Progenitor cell of endocrine pancreas (in vitro differentiated cells): ENCODE measurements at regions not wholly inside any gene's neighbourhood (a gene's known extent, or its start where the extent isn't known, plus 50 kb on each side); places are given as distances from the start of the nearest gene placed in this dataset.

Source experiments
- DNase-seq: peaks from one replicate; pipeline ENCODE4 v3.0.0; 2021; ENCODE audit warnings: low spot score; ENCODE audit not compliant: unreplicated experiment
- H3K27ac Mint-ChIP-seq: 2 replicates; pipeline ENCODE4 v1.8.0; 2021; ENCODE audit warnings: mild to moderate bottlenecking, moderate library complexity, mixed read lengths
- H3K27me3 Mint-ChIP-seq: 2 replicates; pipeline ENCODE4 v1.8.0; 2021; ENCODE audit warnings: mixed read lengths
- H3K36me3 Mint-ChIP-seq: 2 replicates; pipeline ENCODE4 v1.8.0; 2022; ENCODE audit warnings: mixed read lengths; ENCODE audit not compliant: insufficient read depth
- H3K4me1 Mint-ChIP-seq: 2 replicates; pipeline ENCODE4 v1.8.0; 2021; ENCODE audit warnings: low read depth, mixed read lengths
- H3K4me3 Mint-ChIP-seq: 2 replicates; pipeline ENCODE4 v1.8.0; 2021; ENCODE audit warnings: low read depth, mild to moderate bottlenecking, moderate library complexity, mixed read lengths
- H3K9me3 Mint-ChIP-seq: 2 replicates; pipeline ENCODE4 v1.8.0; 2021; ENCODE audit warnings: low read depth, mixed read lengths
- TF ChIP-seq, protein P1 (sequence below): fragments of 200-600 bp; sonication (generic); IDR thresholded peaks from one replicate; pipeline ENCODE4 v1.5.0; 2021; ENCODE audit warnings: antibody characterized with exemption, mild to moderate bottlenecking; ENCODE audit not compliant: unreplicated experiment

DNA sequence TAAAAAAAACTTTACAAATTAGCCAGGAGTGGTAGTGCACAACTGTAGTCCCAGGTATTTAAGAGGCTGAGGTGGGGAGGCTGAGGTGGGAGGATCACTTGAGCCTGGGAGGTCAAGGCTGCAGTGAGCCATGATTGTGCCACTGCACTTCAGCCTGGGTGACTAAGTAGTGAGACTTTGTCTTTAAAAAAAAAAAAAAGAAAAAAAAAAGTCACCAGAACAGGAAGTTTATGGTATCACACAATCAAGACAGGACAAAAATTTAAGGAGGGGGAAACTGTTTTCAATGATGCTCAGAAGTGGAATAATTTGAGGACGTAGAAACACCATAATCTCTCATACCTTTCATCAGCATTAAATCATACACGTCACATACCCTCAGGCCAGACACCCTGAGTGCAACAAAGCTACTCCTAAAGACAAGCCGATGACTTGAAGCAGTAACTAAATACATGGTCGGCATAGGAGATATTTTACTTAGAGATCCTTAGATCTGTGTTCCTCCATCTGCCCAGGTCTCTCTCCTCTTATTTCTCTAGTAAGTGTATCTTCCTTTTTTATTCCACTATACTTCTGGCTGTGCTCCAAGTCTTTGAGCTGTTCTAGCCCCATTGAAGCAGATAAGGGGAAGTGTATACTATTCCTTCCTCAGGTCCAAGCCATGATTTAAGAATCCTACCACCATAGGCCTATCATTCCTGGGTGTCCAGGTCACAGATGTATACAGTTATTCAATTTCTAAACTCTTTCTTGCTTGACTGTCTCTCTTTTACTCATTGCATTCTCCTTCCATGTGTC is 91.3 kb upstream of the APC start:
- H3K27me3 Mint-ChIP-seq: peaks cover 7% of the 10 kb centered on the region
- DNase-seq: no peak
- no peak overlapping the region for H3K4me3 Mint-ChIP-seq
- H3K4me1 Mint-ChIP-seq: peaks cover 2% of the 10 kb centered on the region
- H3K27ac Mint-ChIP-seq: no peak overlapping the region
- TF ChIP-seq, protein P1, sequence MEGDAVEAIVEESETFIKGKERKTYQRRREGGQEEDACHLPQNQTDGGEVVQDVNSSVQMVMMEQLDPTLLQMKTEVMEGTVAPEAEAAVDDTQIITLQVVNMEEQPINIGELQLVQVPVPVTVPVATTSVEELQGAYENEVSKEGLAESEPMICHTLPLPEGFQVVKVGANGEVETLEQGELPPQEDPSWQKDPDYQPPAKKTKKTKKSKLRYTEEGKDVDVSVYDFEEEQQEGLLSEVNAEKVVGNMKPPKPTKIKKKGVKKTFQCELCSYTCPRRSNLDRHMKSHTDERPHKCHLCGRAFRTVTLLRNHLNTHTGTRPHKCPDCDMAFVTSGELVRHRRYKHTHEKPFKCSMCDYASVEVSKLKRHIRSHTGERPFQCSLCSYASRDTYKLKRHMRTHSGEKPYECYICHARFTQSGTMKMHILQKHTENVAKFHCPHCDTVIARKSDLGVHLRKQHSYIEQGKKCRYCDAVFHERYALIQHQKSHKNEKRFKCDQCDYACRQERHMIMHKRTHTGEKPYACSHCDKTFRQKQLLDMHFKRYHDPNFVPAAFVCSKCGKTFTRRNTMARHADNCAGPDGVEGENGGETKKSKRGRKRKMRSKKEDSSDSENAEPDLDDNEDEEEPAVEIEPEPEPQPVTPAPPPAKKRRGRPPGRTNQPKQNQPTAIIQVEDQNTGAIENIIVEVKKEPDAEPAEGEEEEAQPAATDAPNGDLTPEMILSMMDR: no peak
- no peaks in the 10 kb centered on the region for H3K36me3 Mint-ChIP-seq
- H3K9me3 Mint-ChIP-seq: no peaks in the 10 kb centered on the region

DNA sequence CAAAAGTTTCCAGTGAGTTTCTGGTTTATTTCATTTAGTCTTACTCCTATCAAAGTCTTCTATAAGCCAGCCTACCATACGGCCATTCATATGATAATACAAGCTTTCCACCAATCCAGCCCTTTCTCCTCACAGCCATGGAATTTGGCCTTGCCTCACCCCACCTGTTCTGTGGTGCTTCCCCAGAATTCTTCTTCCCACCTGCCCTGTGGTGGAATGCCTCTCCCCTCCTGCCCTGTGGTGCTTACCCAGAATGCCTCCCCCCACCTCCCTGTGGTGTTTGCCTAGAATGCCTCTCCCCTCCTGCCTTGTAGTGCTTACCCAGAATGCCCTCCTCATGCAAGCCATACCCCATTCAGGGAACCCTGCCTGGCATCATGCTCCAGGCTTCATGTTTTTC is 90.3 kb upstream of the APC start:
- H3K4me1 Mint-ChIP-seq: peaks cover 2% of the 10 kb centered on the region

DNA sequence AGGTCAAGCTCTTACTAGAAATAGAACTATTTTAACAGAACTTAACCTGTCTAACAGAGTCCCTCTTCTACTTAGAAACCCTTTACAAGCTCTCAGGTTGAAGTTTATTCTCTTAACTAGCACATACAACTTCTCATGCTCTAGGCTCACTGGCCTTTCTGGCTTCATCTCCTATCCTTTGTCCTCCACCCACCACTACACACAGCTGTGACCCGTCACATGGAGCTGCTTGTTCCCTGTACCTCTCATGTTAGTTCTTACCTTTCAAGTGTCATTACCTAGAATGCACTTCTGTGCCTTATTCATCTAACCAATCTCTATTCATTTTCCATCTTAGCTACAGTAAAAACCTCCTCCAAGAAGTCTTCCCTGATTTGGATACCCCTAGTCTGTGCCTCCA is 89.4 kb upstream of the APC start:
- DNase-seq: no peak
- H3K4me3 Mint-ChIP-seq: no peak overlapping the region
- H3K27ac Mint-ChIP-seq: no peak overlapping the region
- peaks cover 2% of the 10 kb centered on the region for H3K4me1 Mint-ChIP-seq
- TF ChIP-seq, protein P1: no peak
- H3K36me3 Mint-ChIP-seq: no peaks in the 10 kb centered on the region
- no peaks in the 10 kb centered on the region for H3K9me3 Mint-ChIP-seq
- peaks cover 5% of the 10 kb centered on the region for H3K27me3 Mint-ChIP-seq

More for the DNA sequence above, 90.3 kb upstream of the APC start:
- Mint-ChIP-seq H3K27ac (no peak overlapping the region), H3K4me3 (no peak overlapping the region), H3K9me3 (no peaks in the 10 kb centered on the region), H3K36me3 (no peaks in the 10 kb centered on the region), H3K27me3 (peaks cover 5% of the 10 kb centered on the region)
- no peak for DNase-seq
- TF ChIP-seq, protein P1: no peak

DNA sequence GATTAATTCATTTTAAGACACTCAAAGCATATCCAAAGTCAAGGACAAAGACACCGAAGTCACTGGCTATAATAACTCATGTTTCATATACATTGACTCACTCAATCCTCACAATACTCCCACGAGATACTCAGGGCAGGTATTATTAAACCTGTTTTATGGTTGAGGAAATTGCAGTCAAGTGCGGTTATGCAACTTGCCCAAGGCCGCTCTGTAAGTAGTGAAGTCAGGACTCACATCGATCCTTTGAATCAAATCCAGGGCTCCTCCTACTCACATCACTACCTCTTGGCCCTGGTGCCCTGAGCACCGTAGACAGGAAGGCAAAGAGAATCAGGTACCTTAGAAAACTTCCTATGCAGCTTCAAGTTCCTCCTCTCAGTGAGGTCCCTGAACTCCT is 87.8 kb upstream of the APC start:
- H3K4me1 Mint-ChIP-seq: no peaks in the 10 kb centered on the region
- TF ChIP-seq, protein P1: no peak
- H3K9me3 Mint-ChIP-seq: no peaks in the 10 kb centered on the region
- H3K36me3 Mint-ChIP-seq: no peaks in the 10 kb centered on the region
- no peak overlapping the region for H3K27ac Mint-ChIP-seq
- no peak overlapping the region for H3K4me3 Mint-ChIP-seq
- DNase-seq: no peak
- H3K27me3 Mint-ChIP-seq: peaks cover 2% of the 10 kb centered on the region

DNA sequence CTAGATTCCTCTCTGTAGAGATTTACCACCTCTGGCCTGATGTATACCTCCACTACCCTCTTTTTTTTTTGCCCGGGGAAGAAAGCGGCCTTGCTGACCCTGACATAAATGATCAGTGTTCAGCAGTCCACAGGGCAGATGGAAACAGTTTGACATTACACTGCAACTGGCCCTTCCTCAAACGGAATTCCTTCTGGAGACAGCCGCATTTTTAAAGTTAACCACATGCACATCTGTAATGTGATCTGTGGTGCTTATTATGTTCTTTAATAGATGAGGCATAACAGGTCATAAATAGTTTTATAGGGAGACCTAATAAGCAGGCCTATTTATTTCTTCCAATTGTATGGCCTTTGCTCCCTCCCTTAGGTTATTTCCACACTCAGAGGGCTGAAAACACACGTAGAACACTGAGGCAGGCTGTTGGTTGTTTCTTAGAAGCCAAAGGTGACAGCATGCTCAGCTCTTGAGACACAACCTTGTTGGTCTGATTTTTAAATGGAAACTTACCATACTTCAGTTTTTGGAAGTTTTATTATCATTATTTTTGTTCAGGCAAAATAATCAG is 84.0 kb upstream of the APC start:
- Mint-ChIP-seq H3K36me3 (no peaks in the 10 kb centered on the region), H3K4me1 (no peaks in the 10 kb centered on the region), H3K9me3 (no peaks in the 10 kb centered on the region), H3K4me3 (no peak overlapping the region), H3K27me3 (no peaks in the 10 kb centered on the region), H3K27ac (no peak overlapping the region)
- DNase-seq: no peak
- TF ChIP-seq, protein P1: no peak
